COR-L47 (cell line): ENCODE measurements at regions not wholly inside any gene's neighbourhood (a gene's known extent, or its start where the extent isn't known, plus 50 kb on each side); places are given as distances from the start of the nearest gene placed in this dataset.
"Not testable (repeated sequence)": the region's sequence is repeated elsewhere in the genome, so short reads cannot be mapped to it uniquely, and the experiment has no call there.

Experiments
- DNase-seq: peaks from one replicate; lab custom pipeline; 2025; lab: John Stamatoyannopoulos, UW

DNA sequence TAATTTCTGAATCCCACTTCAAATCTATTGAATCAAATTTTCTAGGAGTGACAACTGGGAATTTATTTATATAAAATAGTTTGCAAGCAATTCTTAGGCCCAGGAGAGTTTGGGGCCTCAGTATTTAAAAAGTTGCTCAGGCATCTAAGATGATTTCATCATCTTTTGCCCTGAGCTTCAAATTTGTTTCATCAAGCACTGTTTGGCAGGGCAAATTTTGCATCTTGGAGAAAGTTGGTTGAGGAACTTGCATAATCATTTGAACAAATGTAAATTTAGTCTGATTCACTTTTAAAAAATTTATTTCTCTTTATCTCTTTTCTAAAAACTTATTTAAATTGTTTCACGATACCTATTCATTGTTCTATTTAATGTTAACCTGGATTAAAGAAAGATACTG lies 702.8 kb downstream of the SI start:
- no peak for DNase-seq

DNA sequence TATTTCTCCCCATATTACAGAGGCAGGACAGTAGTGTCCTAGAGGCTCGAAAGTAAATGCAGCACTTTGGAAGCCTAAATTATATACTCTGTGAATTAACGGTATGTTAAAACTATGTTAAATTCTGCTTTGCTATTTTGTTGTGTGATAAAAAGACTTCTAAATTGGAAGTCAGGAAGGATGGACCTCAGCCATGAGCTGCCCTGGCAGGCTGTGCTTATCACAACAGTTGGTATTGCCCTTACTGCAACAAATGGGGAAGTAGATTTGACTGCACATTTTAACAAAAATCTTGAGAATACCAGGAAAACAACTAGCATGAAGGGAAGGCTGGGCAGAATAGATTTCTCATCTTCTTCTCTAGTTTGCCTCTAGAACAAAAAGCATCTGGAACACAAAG lies 706.6 kb downstream of the SI start:
- DNase-seq = no peak

DNA sequence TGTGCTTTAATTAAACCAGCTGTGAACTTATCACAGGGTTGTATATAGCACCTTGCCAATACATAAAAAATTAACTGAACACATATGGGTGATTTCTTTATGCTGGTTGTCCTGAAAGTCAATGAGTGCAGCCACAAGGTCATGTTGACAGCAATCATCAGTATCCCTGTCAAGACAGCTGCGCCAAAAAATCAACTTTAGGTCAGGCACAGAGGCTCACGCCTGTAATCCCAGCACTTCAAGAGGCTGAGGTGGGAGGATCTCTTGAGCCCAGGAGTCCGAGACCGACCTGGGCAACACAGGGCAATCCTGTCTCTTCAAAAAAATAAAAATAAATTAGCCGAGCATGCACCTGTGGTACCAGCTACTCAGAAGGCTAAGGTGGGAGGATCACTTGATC lies 707.3 kb downstream of the SI start:
- no peak for DNase-seq

DNA sequence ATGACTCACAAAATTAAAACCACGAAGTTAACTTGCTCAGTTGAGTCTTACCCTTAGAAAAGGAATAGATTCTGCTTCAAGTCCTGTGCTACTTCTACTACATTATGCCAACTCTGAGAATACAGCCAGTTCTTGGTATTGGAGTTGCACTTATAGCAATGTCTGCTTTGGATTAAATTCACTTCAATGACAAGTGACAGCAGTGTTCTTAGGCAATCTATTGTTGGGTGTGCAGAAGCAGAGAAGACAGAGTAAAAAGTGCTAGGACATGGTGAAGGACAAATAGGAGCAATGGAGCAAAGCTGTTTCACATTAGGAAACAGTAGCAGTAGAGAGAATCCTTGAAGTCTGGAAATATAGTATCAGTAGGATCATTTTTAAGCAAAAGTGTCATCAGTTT lies 713.1 kb downstream of the SI start:
- DNase-seq = no peak

DNA sequence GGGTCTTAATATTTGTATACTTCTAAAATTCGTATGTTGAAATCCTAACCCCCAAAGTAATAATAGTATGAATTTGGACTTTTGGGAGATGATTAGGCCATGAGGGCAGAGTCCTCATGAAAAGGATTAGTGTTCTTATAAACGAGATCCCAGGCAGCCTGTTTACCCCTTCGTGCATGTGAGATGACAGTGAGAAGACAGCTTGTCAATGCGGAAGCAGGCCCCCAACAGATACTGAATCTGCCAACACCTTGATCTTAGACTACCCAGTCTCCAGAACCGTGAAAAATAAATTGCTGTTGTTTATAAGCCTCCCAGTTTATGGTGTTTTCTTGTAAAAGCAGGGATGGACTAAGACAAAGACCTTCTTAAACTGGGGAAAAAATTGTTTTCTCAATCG lies 714.2 kb downstream of the SI start:
- DNase-seq = no peak

DNA sequence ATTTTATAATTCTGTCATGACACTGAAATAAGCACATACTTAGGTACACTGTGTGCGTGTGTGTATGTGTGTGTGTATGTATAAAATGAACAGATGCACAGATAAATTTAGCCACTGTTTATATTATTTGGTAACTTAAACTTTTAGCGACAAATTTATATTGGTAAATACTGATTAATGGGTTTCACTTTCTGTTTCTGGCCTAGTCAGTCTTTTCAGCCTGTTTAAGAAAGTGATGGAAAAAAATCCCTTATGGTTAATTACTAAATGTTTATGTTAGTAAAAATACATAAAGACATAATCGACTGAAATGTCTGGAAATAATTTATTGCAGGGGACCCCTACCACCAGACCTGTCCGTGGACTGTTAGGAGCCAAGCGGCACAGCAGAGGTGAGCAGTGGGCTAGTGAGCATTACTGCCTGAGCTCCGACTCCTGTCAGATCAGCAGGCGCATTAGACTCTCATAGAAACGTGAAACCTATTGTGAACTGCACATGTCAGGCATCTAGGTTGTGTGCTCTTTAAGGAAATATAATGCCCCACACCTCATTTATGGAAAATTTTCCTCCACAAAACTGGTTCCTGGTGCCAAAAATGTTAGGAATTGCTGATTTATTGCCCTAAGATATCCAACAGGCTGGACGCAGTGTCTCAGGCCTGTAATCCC lies 717.4 kb downstream of the SI start:
- DNase-seq = no peak

DNA sequence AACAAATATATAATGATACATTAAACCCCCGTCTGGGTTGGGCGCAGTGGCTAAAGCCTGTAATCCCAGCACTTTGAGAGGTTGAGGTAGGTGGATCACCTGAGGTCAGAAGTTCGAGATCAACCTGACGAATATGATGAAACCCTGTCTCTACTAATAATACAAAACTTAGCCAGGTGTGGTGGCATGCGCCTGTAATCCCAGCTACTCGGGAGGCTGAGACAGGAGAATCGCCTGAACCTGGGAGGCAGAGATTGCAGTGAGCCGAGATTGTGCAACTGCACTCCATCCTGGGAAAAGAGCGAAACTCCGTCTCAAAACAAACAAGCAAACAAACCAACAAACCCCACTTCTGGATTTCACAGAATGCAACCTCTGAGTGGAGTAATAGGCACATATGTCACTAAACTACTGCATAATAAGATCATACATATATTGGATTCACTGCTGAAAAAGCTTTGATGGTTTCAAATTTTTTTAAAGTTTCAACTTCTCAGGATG lies 718.2 kb downstream of the SI start:
- no peak for DNase-seq

DNA sequence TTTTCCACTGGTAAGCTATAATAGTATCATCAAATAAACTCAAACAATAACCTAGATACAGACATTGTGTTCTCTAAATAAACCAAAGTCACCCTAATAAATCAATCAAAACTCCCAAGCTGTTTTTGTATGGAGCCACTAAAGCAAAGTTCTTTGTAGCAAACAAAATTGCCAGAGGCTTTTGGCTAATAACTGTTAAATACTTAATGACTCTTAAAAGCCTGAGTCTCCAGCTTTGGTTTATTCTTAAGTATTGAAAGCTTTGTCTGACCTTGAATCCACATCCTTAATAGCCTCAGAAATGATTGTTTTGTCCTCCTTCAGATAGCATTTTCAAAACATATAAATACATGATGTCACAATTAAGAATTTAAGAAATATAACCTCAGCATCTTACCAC lies 725.3 kb downstream of the SI start:
- DNase-seq = no peak

DNA sequence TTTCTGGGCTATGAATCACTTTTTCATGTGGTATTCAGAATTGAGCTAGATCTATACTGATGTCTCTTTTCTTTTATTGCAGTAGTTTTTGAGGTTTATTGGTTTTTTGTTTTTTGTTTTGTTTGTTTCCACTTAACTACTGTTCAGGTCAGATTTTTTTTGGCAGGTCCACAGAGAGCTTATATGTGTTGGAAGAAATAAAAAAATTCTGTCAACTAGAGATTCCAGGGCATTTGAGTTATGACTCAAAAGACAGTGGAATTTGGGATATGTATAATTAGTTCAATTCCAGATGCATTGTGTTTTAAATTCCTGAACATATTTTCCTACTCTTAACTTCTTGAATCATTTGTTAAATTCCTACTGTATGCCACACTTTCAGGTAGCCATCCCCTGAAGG lies 727.2 kb downstream of the SI start:
- no peak for DNase-seq

DNA sequence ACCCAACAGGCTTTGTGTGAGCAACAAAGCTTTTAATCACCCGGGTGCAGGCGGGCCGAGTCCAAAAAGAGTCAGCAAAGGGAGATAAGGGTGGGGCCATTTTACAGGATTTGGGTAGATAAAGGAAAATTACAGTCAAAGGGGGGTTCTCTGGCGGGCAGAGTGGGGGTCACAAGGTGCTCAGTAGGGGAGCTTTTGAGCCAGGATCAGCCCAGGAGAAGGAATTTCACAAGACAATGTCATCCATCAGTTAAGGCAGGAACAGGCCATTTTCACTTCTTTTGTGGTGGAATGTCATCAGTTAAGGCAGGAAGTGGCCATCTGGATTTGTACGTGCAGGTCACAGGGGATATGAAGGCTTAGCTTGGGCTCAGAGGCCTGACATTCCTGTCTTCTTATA lies 736.1 kb downstream of the SI start:
- not testable (repeated sequence) for DNase-seq

DNA sequence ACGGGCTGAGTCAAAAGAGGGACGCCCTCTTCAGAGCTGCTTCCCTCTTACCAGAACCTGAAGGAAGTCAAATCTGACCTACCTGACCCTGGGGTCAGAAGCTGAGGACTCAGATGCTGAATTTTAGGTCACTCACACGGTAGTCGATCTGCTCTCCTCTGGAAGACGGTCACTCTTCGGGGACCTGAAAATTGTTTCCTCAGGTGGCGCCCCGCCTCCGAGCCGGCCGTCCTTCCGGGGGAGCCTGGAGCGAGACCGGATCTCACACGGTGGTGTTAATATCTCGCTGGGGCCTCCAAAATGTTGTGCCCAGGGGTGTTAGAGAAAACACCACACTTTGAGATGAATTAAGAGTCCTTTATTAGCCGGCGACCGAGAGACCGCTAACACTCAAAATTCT lies 737.2 kb downstream of the SI start:
- no peak for DNase-seq

DNA sequence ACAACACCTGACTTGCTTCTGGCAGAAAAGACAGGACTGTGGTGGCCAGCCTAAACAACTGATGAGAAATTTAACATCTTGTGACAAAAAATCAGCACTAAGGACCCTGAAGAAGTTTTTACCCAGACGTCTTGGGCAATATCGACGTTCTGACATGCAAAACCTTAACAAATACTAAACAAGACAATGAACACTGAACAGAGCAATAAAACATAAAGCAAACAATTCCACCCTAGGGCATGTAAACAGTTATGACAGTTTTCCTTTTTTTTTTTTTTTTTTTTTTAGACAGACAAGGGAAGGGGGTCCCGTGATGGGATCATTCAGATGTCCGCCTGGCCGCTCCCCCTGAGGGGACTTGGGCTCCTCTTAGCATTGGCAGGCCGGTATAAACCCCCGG lies 738.0 kb downstream of the SI start:
- DNase-seq = no peak

DNA sequence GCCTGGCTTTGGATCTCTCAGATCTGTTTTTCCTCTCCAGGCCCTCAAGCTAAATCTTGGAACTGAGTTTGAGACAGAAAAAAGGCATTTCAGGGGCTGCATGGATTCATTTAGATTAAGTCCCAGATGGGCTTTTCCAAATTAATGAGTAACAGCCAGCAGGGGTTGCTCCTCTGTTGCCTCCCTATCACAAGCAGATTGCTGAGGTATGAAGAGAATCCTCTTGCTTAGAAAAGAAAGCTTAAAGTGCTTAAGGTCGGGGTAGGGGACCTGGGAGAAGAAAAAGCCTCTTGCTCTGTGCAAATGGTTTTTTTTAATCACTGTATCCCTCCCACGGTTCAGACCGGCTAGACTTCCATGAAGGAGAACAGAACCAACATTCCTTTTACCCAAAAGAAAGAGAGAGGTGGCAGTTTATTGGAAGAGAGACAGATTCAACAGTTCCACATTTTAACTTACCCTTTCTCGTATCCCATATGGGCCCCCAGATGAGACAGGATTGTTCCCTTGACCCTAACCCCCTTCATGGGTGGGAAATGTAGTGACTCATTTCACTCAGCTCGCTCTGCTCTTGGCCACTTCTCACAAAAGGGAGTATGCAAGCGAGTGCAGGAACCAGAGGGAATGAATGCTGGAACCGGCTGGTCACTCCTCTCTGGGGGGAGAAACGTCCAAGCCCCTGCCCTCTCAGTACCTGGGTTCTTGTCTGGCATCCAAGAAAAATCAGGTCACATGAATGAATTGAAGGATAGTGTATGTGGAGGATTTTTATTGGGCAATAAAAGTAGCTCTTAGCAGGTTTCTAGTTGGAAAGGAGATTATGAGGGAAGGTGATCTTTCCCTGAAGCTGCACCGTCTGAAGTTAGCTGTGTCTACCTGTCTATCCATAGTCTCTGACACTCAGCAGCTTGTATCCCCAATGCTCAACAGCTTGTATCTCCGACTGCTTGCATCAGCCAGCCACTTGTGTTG lies 745.2 kb downstream of the SI start:
- DNase-seq = no peak

DNA sequence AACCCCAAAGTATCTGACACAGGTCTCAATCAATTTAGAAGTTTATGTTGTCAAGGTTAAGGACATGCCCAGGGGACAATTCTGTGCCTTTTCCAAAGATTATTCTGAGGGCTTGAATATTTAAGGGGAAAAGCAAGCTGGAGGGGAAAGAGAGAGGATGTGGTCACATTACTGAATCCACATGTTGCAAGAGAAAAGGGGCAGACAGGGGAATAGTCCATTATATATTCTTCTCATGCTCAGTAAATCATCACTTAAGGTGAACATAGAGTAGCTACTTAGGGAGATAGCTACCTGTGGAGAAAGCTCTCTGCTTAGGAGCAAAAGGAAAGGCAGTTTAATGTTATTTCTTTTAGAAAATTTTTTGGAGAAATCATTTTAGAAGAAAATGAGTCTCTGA lies 751.6 kb downstream of the SI start:
- no peak for DNase-seq

DNA sequence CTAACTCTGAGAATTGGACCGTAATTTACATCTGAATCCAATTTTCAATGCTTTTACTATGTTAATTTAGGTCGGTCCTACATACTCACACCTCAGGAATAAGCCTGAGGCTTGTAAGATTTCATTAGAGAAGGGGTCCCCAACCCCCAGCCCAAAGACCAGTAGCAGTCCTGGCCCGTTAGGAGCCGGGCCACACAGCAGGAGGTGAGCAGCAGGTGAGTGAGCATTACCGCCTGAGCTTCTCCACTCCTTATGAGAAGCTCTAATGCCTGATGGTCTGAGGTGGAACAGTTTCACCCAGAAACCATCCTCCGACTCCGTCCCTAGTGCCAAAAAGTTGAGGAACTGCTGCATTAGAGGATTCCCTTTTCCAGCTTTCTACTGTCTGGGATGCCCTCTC lies 757.3 kb downstream of the SI start:
- no peak for DNase-seq

DNA sequence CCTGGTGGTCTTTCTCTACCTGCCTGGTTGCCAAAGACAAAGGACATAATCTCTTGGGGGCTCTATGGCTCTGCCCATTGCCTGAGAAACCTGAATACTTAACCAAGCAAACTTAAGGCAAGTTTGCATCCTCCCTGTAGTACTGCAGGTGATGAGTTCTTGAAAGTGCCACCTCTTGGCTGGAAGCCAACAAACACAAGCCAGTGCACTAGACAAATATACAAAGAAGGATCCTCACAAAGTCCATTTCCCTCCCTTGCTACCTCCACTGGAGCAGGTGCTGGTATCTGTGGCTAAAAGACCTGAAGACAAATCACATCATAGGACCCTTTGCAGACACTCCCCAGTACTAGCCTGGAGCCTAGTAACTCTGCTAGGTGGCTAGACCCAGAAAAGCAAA lies 772.3 kb downstream of the SI start:
- DNase-seq = no peak

DNA sequence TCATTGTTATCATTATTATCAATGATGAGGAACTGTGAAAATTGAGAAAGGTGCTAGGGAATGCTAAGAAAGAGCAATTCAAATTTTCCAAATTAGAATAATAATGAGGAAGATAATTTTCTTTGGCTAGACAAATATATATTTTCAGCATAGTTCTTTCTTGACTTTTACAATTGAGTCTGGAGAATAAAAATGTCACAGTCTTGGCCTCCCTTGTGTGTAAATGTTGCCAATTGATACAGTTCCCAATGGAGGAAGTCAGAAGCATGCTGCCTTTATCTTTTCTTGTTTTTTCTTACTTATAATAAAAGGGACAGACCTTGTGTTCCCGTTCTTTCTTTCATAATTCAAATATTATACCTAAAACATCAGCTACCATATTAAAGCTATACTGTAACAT lies 774.4 kb downstream of the SI start:
- no peak for DNase-seq

DNA sequence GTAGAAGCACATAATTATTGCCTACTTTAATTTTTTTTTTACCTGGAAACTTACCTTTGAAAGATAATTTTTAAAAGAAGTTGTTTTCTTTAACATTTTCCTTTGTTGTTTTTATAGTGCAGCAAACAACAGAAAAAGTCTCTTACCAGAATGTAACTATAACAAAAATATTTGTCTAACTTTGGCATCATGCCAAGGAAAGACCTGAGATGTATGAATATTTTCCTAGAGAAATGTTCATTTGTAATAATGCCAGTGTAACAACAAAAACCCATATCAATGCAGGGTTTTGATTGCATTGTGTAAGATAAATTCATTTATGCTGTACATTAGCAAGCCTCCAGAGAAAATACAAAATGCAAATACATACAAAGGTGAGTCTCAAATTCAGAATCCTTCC lies 775.7 kb downstream of the SI start:
- no peak for DNase-seq

DNA sequence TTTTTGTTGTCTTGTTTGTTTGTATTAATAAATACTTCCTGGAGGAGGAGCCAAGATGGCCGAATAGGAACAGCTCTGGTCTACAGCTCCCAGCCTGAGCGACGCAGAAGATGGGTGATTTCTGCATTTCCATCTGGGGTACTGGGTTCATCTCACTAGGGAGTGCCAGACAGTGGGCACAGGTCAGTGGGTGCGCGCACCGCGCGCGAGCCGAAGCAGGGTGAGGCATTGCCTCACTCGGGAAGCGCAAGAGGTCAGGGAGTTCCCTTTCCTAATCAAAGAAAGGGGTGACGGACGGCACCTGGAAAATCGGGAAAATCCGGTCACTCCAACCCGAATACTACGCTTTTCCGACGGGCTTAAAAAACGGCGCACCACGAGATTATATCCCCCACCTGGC lies 786.8 kb downstream of the SI start:
- not testable (repeated sequence) for DNase-seq

DNA sequence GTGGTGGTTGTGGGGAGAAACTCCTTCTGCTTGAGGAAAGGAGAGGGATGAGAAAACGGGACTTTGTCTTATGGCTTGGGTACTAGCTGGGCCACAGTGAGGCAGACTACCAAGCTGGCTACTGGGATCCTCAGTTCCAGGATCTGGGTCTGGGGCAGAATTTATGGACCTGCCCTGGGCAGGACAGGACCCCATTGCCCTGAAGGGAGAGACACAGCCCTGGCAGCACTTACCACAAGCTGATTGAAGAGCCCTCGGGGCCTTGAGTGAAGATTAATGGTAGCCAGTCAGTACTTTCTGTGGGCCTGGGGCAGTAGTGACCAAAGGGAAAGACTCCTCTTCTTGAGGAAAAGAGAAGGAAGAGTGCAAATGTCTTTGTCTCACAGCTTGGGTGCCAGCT lies 799.7 kb downstream of the SI start:
- DNase-seq = no peak

DNA sequence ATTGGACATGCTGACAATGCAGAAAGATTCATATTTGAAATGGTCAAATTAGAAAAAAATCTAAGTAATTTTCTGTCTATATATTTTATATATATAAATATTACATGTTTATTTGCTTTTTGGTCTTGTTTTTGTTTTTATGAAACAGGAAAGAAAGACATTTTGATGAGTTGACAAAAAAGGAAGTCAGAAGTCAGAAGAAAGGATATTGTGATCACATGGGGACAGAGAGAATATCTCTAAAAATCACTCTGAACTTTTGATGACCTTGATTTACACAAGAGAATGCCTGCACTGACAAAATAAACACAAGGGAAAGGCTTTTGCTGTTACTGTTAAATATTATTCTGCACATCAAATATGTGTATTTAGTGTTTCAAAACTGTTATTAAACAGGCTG lies 811.2 kb downstream of the SI start:
- DNase-seq = no peak

DNA sequence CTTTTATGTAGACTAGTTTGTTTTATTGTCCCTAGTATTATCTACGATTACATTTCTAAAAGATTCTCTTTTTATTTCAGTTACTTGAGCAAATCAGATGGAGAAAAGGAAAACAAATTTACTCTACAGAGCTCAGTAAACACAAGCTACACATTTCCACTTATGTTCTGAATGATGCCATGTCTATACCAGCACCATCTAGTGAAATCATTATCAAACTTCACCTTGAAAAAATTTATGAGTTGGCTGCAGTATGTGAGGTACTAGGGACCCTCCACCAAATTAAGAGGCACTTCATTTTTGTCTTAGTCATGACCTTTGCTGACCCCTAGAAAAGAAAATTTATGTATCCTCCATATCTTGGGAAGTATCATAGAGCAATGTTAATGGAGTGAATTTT lies 827.4 kb downstream of the SI start:
- DNase-seq = no peak

DNA sequence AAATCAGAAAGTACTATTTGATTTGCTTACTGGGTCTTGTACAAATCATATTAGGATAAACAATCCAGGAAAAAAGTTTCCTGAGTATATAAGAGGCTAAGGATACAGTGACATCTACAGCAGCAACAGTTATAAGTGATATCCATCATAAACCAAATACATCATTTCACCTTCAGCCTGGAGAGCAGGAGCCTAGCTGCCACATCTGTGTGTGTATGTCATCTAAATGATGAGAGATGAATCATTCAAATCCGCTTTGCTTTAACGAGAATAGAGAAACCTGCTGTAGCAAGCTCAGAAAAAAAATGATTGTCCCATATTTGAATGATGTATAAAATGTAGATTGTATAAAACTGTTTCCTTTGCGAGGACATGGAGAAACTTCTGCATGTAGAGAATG lies 841.4 kb downstream of the SI start:
- no peak for DNase-seq
